SK-N-MC (cell line): ENCODE measurements at regions not wholly inside any gene's neighbourhood (a gene's known extent, or its start where the extent isn't known, plus 50 kb on each side); places are given as distances from the start of the nearest gene placed in this dataset.

ENCODE experiments used
- EZH2 ChIP-seq: fragments of 200-600 bp; sonication (generic); IDR thresholded peaks from one replicate; pipeline ENCODE4 v1.6.1; 2017; ENCODE audit warnings: antibody characterized with exemption
- POLR2AphosphoS5 ChIP-seq: IDR thresholded peaks from 2 replicates; pipeline ENCODE4 v1.6.1; 2012; ENCODE audit warnings: mild to moderate bottlenecking, low read depth, low read length, borderline replicate concordance

DNA sequence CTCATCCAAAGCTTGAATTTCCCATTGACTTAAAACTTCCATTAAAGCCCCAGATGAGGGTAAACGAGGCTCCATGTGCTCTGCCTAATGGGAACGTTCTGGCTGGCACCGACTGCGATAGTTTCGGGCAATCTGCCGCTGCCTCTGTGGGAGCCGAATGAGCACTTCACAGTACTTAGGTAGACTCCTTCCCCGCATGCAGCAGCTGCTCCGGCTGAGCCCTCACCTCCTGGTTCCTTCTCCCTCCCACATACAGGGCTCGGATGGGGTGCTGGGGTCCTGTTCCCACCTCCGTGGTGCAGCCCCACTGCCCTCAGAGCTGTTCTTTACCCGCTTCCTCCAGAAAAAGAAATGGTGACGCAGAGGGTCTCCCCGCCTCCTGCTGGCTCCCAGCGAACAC, 476.5 kb upstream of the SALL3 start:
- no peak for TF ChIP-seq EZH2
- TF ChIP-seq POLR2AphosphoS5: no peak
